ENCODE measurements at regions not wholly inside any gene's neighbourhood (a gene's known extent, or its start where the extent isn't known, plus 50 kb on each side); places are given as distances from the start of the nearest gene placed in this dataset.
"Not testable (repeated sequence)": the region's sequence is repeated elsewhere in the genome, so short reads cannot be mapped to it uniquely, and the experiment has no call there.

GRCh38 chr13:90591260-90591926 lies 756.1 kb upstream of the MIR17HG start:
- DNase-seq, result no peak

- DNase-seq, result no peak
Measured at GRCh38 chr13:90591927-90592268, 755.6 kb upstream of the MIR17HG start.

GRCh38 chr13:90592943-90593342 lies 754.5 kb upstream of the MIR17HG start:
- no peak for DNase-seq

- DNase-seq, result no peak
Measured at GRCh38 chr13:90594681-90595080, 752.8 kb upstream of the MIR17HG start.

- no peak for DNase-seq
Measured at GRCh38 chr13:90605664-90606063, 741.8 kb upstream of the MIR17HG start.

- not testable (repeated sequence) for DNase-seq
Measured at GRCh38 chr13:90606921-90607320, 740.6 kb upstream of the MIR17HG start.

- DNase-seq, result no peak
Measured at GRCh38 chr13:90612391-90612790, 735.1 kb upstream of the MIR17HG start.

GRCh38 chr13:90613076-90613795 lies 734.3 kb upstream of the MIR17HG start:
- no peak for DNase-seq

GRCh38 chr13:90615236-90615635 lies 732.3 kb upstream of the MIR17HG start:
- no peak for DNase-seq

- no peak for DNase-seq
Measured at GRCh38 chr13:90615767-90616166, 731.7 kb upstream of the MIR17HG start.

- DNase-seq, result no peak
Measured at GRCh38 chr13:90618133-90618532, 729.4 kb upstream of the MIR17HG start.

GRCh38 chr13:90622541-90622940 lies 724.9 kb upstream of the MIR17HG start:
- no peak for DNase-seq

GRCh38 chr13:90623318-90624011 lies 724.0 kb upstream of the MIR17HG start:
- DNase-seq, result no peak

- no peak for DNase-seq
Measured at GRCh38 chr13:90627813-90628212, 719.7 kb upstream of the MIR17HG start.

GRCh38 chr13:90628471-90628870 lies 719.0 kb upstream of the MIR17HG start:
- DNase-seq, result no peak

- no peak for DNase-seq
Measured at GRCh38 chr13:90630716-90631115, 716.8 kb upstream of the MIR17HG start.

GRCh38 chr13:90632184-90632583 lies 715.3 kb upstream of the MIR17HG start:
- DNase-seq, result no peak

GRCh38 chr13:90633849-90634248 lies 713.6 kb upstream of the MIR17HG start:
- DNase-seq, result no peak

- no peak for DNase-seq
Measured at GRCh38 chr13:90640976-90641375, 706.5 kb upstream of the MIR17HG start.

- DNase-seq, result no peak
Measured at GRCh38 chr13:90641884-90642283, 705.6 kb upstream of the MIR17HG start.

- no peak for DNase-seq
Measured at GRCh38 chr13:90645582-90645981, 701.9 kb upstream of the MIR17HG start.

GRCh38 chr13:90648497-90648896 lies 699.0 kb upstream of the MIR17HG start:
- DNase-seq, result no peak

- no peak for DNase-seq
Measured at GRCh38 chr13:90652036-90652435, 695.5 kb upstream of the MIR17HG start.

GRCh38 chr13:90654970-90655369 lies 692.5 kb upstream of the MIR17HG start:
- DNase-seq, result no peak

Data from GDM1 (cell line).